ENCODE measurements at regions not wholly inside any gene's neighbourhood (a gene's known extent, or its start where the extent isn't known, plus 50 kb on each side); places are given as distances from the start of the nearest gene placed in this dataset.

DNA sequence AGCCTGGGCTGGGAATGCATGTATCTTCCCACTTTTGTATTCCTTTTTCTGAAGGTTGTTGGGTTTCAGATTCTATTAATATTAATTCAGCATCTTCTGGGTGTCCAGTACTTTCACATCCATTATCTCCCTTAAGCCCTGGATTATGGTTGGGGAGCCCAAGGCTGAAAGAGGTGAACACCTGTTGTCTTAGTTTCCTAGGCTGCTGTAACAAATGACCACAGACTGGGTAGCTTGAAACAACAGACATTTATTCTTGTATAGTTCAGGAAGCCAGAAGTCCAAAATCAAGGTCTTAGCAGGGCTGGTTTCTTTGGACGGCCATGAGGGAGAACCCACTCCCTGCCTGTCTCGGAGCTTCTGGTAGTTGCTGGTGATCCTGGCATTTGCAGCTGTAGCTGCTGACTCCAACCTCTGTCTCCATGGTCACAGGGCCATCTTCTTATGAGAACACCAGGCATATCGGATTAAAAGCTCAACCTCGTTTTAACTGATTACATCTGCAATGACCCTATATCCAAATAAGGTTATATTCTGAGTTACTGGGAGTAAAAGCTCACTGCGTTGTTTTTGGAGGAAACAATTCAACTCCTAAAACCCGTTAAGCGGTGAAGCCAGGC, 68.2 kb upstream of the CLMN start:
- Histone ChIP-seq H3K4me3 (ENCODE audit: low read depth in 1 of 2, low read length in 2 of 2) (no peak overlapping the region), H3K4me2 (ENCODE audit: insufficient read depth, low read length) (no peak overlapping the region), H3K9me3 (ENCODE audit: insufficient read depth, low read length, severe bottlenecking) (no peaks in the 10 kb centered on the region), H3K27me3 (ENCODE audit: insufficient read depth, low read length, poor library complexity) (no peaks in the 10 kb centered on the region), H2AFZ (ENCODE audit: low read depth, low read length) (no peak overlapping the region), H4K20me1 (ENCODE audit: insufficient read depth, low read length) (no peaks in the 10 kb centered on the region), H3K9ac (ENCODE audit: low read depth, low read length) (no peak overlapping the region), H3K27ac (ENCODE audit: low read length) (no peak overlapping the region), H3K36me3 (ENCODE audit: insufficient read depth, low read length) (no peaks in the 10 kb centered on the region), H3K4me1 (ENCODE audit: insufficient read depth, low read length) (no peaks in the 10 kb centered on the region), H3K79me2 (ENCODE audit: insufficient read depth, low read length) (no peaks in the 10 kb centered on the region)
- no peak for TF ChIP-seq EZH2 (IDR thresholded peaks at IDR 0.05; ENCODE audit: borderline replicate concordance, low read depth, low read length, severe bottlenecking)
- TF ChIP-seq, protein P1, sequence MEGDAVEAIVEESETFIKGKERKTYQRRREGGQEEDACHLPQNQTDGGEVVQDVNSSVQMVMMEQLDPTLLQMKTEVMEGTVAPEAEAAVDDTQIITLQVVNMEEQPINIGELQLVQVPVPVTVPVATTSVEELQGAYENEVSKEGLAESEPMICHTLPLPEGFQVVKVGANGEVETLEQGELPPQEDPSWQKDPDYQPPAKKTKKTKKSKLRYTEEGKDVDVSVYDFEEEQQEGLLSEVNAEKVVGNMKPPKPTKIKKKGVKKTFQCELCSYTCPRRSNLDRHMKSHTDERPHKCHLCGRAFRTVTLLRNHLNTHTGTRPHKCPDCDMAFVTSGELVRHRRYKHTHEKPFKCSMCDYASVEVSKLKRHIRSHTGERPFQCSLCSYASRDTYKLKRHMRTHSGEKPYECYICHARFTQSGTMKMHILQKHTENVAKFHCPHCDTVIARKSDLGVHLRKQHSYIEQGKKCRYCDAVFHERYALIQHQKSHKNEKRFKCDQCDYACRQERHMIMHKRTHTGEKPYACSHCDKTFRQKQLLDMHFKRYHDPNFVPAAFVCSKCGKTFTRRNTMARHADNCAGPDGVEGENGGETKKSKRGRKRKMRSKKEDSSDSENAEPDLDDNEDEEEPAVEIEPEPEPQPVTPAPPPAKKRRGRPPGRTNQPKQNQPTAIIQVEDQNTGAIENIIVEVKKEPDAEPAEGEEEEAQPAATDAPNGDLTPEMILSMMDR (IDR thresholded peaks at IDR 0.05; ENCODE audit: borderline replicate concordance, extremely low read depth, low read length, poor library complexity, severe bottlenecking) = no peak
- ATAC-seq (ENCODE audit: insufficient read depth, low read depth) = no peak
- no peak for DNase-seq

- Histone ChIP-seq H3K9ac (ENCODE audit: low read depth, low read length) (no peak overlapping the region), H3K27ac (ENCODE audit: low read length) (no peak overlapping the region), H3K27me3 (ENCODE audit: insufficient read depth, low read length, poor library complexity) (no peaks in the 10 kb centered on the region), H2AFZ (ENCODE audit: low read depth, low read length) (no peak overlapping the region), H3K9me3 (ENCODE audit: insufficient read depth, low read length, severe bottlenecking) (no peaks in the 10 kb centered on the region), H4K20me1 (ENCODE audit: insufficient read depth, low read length) (no peaks in the 10 kb centered on the region), H3K79me2 (ENCODE audit: insufficient read depth, low read length) (no peaks in the 10 kb centered on the region), H3K4me2 (ENCODE audit: insufficient read depth, low read length) (no peak overlapping the region), H3K36me3 (ENCODE audit: insufficient read depth, low read length) (no peaks in the 10 kb centered on the region), H3K4me3 (ENCODE audit: low read depth in 1 of 2, low read length in 2 of 2) (no peak overlapping the region), H3K4me1 (ENCODE audit: insufficient read depth, low read length) (no peaks in the 10 kb centered on the region)
- DNase-seq = no peak
- TF ChIP-seq, protein P1 (IDR thresholded peaks at IDR 0.05; ENCODE audit: borderline replicate concordance, extremely low read depth, low read length, poor library complexity, severe bottlenecking) = no peak
- ATAC-seq (ENCODE audit: insufficient read depth, low read depth) = no peak
Observed at GRCh38 chr14:95386536-95387095, 66.9 kb upstream of the CLMN start.

DNA sequence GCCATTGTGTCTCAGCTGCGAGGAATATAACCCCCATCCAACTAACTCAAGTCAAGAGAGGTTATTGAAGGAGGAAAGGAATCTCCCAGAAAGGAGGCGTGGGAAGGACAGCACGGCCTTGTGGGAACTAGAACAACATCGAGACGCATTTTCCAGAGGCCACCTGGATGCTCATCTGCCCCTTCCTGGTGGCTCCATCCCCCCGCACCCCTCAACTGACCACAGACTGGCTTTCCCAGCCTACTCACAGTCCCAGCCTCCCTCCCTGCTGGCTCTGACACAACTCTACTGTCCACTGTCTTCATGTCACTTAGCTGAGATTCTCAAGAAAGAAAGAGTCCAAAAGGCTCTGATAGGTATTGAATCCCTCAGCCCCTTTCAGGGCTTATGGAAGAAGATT, 66.0 kb upstream of the CLMN start:
- Histone ChIP-seq H3K4me2 (ENCODE audit: insufficient read depth, low read length) (no peak overlapping the region), H3K79me2 (ENCODE audit: insufficient read depth, low read length) (no peaks in the 10 kb centered on the region), H3K4me1 (ENCODE audit: insufficient read depth, low read length) (no peaks in the 10 kb centered on the region), H3K4me3 (ENCODE audit: low read depth in 1 of 2, low read length in 2 of 2) (no peak overlapping the region), H4K20me1 (ENCODE audit: insufficient read depth, low read length) (no peaks in the 10 kb centered on the region), H3K36me3 (ENCODE audit: insufficient read depth, low read length) (no peaks in the 10 kb centered on the region), H3K27ac (ENCODE audit: low read length) (no peak overlapping the region), H3K27me3 (ENCODE audit: insufficient read depth, low read length, poor library complexity) (no peaks in the 10 kb centered on the region), H2AFZ (ENCODE audit: low read depth, low read length) (no peak overlapping the region), H3K9me3 (ENCODE audit: insufficient read depth, low read length, severe bottlenecking) (no peaks in the 10 kb centered on the region), H3K9ac (ENCODE audit: low read depth, low read length) (no peak overlapping the region)
- ATAC-seq (ENCODE audit: insufficient read depth, low read depth) (no peak), DNase-seq (no peak)
- TF ChIP-seq, protein P1 (IDR thresholded peaks at IDR 0.05; ENCODE audit: borderline replicate concordance, extremely low read depth, low read length, poor library complexity, severe bottlenecking) = no peak
- no peak for TF ChIP-seq EZH2 (IDR thresholded peaks at IDR 0.05; ENCODE audit: borderline replicate concordance, low read depth, low read length, severe bottlenecking)

Measured in DND-41 (cell line).